CMK (cell line): ENCODE measurements at regions not wholly inside any gene's neighbourhood (a gene's known extent, or its start where the extent isn't known, plus 50 kb on each side); places are given as distances from the start of the nearest gene placed in this dataset.
"Not testable (repeated sequence)": the region's sequence is repeated elsewhere in the genome, so short reads cannot be mapped to it uniquely, and the experiment has no call there.

Experiments
- DNase-seq: peaks from one replicate; pipeline ENCODE4 v3.0.0-alpha.2; 2010; ENCODE audit warnings: low read depth

DNA sequence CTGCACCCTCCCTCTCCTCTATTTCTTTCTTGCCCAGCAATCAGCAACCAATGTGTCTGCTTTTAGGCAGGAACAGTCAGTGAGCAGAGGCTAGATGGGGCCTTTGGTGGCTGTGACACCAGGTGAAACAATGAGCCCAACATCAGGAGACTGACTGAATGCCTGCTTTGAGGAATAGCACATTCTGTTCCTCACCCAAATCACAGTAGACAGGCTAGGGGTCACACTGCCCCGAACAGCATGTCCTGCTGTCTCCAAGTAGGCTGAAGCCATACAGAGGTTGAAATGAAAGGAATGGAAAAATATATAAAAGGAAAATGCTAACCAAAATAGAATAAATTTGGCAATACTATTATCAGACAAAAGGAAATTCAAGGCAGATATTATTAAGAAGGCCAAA is 122.5 kb upstream of the GDNF start:
- DNase-seq: no peak

DNA sequence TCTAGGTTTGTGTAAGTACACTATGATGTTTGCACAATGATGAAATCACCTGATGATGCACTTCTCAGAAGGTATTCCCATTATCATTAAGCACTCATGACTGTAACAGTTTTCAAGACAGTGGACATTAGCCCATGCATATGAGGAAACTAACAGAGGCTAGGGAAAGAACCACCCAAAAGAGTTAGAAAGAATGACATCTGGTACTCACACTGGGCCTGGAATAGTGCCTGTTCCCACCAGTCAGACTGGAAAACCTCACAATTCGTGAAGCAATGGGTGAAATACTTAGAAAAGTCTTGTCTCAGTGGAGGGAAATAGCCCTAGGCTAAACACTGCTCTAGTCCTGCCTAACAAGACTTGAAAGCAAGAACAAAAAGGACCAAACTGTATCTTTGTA is 117.4 kb upstream of the GDNF start:
- no peak for DNase-seq

DNA sequence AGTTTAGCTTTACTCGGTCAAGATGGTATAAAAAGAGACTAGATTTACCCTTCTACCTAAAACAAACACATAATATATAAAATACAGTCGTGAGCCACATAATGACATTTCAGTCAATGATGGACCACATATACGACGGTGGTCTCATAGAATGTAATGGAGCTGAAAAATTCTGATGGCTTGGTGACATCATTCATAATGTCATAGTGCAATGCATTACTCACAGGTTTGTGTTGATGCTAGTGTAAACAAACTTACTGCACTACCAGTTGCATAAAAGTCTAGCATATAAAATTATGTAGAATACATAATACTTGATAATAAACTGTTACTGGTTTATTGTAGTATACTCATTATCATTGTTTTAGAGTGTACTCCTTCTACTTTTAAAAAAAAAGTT is 115.9 kb upstream of the GDNF start:
- no peak for DNase-seq

GRCh38 chr5:37954561-37954960 is 114.7 kb upstream of the GDNF start:
- no peak for DNase-seq

- no peak for DNase-seq
Measured at GRCh38 chr5:37951946-37952721, 112.3 kb upstream of the GDNF start.

- no peak for DNase-seq
Measured at GRCh38 chr5:37950436-37950835, 110.6 kb upstream of the GDNF start.

DNA sequence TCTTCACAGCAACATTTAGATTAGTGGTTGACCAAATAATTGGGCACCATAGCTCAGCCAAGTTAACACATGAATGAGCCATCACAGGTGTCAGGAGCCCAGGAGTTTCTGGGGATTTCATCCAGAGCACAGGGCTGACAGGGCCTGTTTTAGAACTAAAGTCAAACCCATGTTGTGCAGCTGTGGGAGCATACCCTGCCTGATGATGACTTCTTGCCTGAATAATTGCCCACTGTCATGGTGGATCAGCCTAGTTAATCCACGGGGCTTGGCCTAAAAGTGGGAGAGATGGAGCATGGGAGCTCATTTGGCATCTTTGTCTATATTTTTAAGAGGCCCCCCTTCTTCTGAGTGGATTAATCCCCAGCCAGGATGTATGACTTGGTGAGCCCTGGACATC is 105.6 kb upstream of the GDNF start:
- DNase-seq: no peak

- DNase-seq: not testable (repeated sequence)
Measured at GRCh38 chr5:37943136-37943535, 103.3 kb upstream of the GDNF start.

GRCh38 chr5:37940931-37941623 is 101.2 kb upstream of the GDNF start:
- no peak for DNase-seq

DNA sequence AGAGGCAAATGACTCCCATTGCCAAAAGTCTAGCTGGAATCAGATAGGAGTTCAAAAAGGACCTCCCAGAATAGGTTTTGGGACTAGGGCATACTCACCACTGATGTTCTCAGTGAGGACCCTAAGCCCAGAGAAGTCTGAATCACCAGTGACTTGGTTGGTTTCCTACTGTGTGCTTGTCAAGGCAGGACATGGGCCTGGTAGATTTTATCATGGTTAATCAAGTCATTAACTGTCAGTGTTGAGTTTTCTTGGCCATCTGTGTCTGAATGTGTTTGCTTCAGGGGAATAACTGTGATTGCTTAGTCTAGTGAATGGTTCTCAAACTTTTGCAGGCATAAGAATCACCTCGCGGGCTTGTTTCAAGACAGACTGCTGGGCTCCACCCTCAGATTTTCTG is 99.0 kb upstream of the GDNF start:
- DNase-seq: no peak

GRCh38 chr5:37938076-37938852 is 98.4 kb upstream of the GDNF start:
- no peak for DNase-seq

GRCh38 chr5:37936091-37936490 is 96.2 kb upstream of the GDNF start:
- no peak for DNase-seq

- DNase-seq: no peak
Measured at GRCh38 chr5:37933576-37933975, 93.7 kb upstream of the GDNF start.

DNA sequence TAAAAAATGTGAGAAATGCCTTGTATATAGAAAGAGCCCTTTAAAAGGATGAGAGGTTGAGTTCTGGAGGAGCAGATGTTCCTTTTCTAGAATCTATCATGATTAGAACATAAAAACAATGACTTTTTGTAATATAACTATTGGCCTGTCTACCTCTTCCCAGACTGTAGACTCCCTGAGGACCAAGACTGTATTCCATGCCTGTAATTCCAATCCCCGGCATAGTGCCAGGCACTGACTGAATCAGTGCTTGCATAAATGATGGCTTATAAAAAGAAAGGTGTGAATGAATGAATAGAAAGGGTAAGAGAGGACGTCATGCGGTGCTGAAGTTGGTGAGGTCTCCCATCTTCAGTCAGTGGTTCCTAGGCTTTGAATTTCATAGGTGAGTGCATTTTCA is 92.6 kb upstream of the GDNF start:
- no peak for DNase-seq

DNA sequence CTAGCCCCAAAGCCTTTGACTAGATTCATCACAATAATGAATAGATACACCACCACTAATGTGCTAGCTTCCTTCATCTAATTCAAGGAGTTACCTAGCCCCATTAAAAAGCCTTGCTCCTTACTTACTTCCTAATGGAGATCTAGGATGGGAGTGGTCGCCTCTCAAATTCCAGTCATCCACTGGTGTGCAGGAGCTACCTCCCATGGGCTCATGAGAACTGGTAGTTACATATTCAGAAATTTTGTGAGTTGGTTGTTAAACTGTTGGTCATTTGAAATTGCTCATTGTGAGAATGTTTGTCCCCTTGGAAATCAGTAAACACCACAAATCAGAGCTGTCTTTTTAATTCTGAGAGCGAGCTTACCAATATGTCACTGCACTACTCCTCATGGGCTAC is 91.7 kb upstream of the GDNF start:
- no peak for DNase-seq

DNA sequence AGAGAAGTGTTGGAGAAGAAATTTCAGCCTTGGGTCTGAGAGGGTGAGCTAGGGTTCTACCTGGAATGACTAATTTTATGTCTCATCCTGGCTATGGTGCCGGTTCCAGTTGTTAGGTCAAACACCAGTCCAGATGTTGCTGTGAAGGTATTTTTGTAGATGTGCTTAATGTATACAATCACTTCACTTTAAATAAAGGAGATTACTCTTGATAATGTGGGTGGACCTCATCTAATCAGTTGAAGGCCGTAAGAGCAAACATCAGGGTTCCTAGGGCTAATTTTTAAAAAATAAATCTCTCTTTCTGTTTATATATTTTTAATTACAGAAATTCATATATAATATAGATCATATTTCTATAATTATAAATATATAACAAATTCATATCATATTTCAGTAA is 90.5 kb upstream of the GDNF start:
- DNase-seq: no peak

DNA sequence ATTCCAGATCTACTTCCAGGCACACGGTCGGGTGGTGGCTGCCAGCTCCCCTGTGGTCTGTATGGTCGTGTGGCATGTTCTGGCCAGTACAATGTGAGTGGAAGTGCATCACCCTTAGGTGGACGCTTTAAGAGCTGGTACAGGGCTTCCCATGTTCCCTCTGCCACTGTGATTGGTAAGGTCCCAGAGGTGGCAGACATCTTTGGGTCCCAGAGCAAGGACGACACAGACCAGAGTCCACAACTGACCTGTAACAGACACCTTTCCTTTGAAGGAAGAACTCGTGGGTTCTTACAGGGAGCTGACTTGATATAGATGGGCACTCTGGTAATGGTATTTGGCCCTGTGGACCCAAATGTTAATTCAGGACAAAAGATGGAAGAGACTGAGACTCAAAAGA is 90.0 kb upstream of the GDNF start:
- no peak for DNase-seq

DNA sequence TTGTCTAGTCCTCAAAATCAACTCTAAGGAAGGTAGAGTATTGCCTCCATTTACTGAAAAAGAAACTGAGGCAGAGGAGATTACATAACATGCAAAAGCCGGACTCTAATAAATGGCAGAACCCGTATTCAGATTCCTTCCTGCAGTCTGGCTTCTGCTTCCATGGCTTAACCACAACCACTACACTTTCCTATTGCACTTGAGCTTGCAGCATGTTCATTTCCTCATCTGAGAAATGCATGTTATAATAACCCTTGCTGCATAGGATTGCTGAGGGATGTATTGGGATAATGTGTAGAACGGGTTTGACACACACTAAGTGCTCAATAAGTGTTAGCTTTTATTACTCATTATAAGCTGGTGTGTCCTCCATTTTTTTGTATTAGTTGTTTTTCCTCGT is 87.9 kb upstream of the GDNF start:
- not testable (repeated sequence) for DNase-seq

- no peak for DNase-seq
Measured at GRCh38 chr5:37926732-37927131, 86.9 kb upstream of the GDNF start.

DNA sequence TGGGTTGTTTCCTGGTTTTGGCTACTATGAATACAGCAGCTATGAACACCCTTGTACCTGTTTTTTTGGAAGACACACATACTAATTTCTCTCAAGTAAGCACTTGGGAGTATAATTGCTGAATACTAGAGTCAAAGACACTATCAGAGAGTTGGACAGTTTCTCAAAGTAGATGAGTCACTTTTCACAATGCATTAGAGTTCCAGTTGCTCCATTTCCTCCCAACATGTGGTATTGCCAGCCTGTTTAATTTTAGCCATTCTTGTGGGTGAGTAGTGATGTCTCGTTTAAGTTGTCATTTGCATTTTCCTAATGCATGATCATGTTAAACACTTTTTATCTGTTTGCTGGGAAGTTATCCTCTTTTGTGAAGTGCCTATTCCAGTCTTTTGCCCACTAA is 81.6 kb upstream of the GDNF start:
- no peak for DNase-seq

- no peak for DNase-seq
Measured at GRCh38 chr5:37918424-37918823, 78.6 kb upstream of the GDNF start.

DNA sequence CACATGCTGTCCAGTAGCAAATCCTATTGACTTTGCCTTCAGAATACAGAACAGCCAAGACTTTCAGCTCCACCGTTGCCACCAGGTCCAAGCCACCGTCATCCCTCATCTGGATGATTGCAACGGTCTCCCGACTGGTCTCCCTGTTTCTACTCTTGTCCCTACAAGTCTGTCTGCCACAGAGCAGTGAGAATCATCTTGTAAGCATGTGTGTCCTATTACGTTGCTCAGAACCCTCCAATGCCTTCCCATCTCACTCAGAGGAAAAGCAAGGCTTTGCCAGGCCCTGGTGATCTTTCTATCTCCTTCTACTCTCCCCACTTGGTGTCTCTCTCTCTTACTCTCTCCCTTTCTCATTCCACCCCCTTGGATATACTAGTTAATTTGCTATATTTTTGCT is 76.7 kb upstream of the GDNF start:
- no peak for DNase-seq

DNA sequence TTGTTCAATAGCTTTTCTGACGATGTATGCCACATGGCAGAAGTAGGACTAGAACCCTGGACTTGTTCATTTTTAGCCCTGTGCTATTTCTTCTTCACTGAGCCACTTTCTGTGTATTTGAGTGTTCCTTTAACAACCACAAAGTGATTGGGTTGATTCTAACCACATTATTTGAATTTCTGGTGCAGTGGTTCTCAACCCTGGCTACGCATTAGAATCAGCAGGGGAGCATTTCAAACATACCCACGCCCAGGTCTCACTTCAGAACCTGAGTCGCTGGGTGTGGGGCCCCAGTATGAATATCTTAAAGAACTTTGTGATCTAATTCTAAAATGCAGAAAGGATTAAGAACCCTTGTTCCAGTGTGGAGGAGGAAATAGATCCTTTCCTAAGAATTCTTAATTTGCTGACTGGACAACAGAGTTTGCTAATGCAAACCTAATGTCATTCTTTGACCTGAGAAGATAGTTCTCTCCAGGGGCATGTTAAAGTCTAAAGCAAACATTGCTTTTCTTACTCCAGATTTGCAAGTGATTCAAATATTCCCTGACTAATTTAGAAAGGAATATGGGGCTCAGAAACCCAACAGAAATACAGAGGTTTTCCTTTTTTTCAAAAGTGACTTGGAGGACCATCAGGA is 75.4 kb upstream of the GDNF start:
- no peak for DNase-seq
